ENCODE measurements at regions not wholly inside any gene's neighbourhood (a gene's known extent, or its start where the extent isn't known, plus 50 kb on each side); places are given as distances from the start of the nearest gene placed in this dataset.

DNA sequence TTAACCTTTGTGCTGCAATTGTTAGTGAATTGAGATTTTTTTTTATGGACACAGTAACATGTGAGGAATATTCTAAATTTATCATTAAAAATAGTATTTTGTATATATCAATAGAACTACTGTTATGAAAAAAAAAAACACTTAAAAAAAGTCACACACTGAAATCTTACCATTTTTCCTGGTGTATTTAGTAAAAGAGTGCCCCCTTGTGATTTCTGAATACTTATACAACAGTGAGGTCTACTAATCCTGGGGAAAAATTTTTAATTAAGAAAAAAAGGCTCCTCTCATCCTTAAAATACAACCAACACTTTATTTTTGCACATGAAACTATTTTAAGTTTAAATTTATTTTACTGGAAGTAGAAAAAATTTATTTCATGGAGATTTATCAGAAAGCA, 56.4 kb upstream of the SPOCK3 start:
- H3K36me3 ChIP-seq: no peaks in the 10 kb centered on the region
- H3K4me1 ChIP-seq: no peaks in the 10 kb centered on the region
- in situ Hi-C loops (cut with MboI; ENCODE audit: low pct_ligation_motif_present in 1 of 4, low pct_unique_long_range_greater_than_20kb in 1 of 4, low sequenced_read_pairs in 3 of 4): loop anchor here in 1 of 4 donors (25.0 kb wide), 1 partner anchor 278 kb away; no protein-coding TSS in a partner anchor
- TF ChIP-seq POLR2A (IDR thresholded peaks at IDR 0.05) (no peak), POLR2AphosphoS5 (IDR thresholded peaks at IDR 0.05) (no peak), EP300 (IDR thresholded peaks at IDR 0.05; ENCODE audit: low read depth) (no peak)
- TF ChIP-seq, protein P1, sequence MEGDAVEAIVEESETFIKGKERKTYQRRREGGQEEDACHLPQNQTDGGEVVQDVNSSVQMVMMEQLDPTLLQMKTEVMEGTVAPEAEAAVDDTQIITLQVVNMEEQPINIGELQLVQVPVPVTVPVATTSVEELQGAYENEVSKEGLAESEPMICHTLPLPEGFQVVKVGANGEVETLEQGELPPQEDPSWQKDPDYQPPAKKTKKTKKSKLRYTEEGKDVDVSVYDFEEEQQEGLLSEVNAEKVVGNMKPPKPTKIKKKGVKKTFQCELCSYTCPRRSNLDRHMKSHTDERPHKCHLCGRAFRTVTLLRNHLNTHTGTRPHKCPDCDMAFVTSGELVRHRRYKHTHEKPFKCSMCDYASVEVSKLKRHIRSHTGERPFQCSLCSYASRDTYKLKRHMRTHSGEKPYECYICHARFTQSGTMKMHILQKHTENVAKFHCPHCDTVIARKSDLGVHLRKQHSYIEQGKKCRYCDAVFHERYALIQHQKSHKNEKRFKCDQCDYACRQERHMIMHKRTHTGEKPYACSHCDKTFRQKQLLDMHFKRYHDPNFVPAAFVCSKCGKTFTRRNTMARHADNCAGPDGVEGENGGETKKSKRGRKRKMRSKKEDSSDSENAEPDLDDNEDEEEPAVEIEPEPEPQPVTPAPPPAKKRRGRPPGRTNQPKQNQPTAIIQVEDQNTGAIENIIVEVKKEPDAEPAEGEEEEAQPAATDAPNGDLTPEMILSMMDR (IDR thresholded peaks at IDR 0.05): no peak
- H3K27me3 ChIP-seq: no peaks in the 10 kb centered on the region
- DNase-seq: no peak
- intact Hi-C loops (cut with DNase I; ENCODE audit: low total_unique reads): no loop called here
- no peaks in the 10 kb centered on the region for H3K9me3 ChIP-seq
- no peak overlapping the region for H3K4me3 ChIP-seq
- no peak overlapping the region for H3K27ac ChIP-seq

DNA sequence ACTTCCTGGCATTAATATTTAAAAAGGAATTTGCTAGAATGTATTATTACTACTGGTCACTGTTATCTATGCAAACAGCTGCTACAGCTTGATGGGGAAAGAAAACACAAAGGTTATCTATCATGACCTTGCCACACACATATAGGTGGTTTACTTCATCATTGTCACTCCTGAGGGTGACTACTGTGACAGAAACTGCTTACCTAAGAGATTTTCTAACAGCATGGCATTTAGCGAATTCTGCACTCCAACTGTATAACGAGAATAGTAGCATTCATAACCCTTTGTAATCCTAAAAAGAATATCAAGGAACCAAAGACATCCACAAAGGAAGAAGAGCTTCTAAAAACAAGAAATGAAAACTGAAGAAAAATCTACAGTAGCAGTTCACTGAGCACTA, 74.6 kb upstream of the SPOCK3 start:
- Histone ChIP-seq H3K4me3 (no peak overlapping the region), H3K9me3 (no peaks in the 10 kb centered on the region), H3K36me3 (no peaks in the 10 kb centered on the region), H3K27ac (no peak overlapping the region), H3K27me3 (no peaks in the 10 kb centered on the region), H3K4me1 (no peaks in the 10 kb centered on the region)
- in situ Hi-C loops (cut with MboI; ENCODE audit: low pct_ligation_motif_present in 1 of 4, low pct_unique_long_range_greater_than_20kb in 1 of 4, low sequenced_read_pairs in 3 of 4) (no loop called here), intact Hi-C loops (cut with DNase I; ENCODE audit: low total_unique reads) (no loop called here)
- WGBS, 2 donors (ENCODE audit: low coverage in 1 of 2): 57 to 59% methylated on average over 1 to 2 of the region's 2 CpGs
- no peak for DNase-seq
- TF ChIP-seq POLR2A (IDR thresholded peaks at IDR 0.05) (no peak), POLR2AphosphoS5 (IDR thresholded peaks at IDR 0.05) (no peak), EP300 (IDR thresholded peaks at IDR 0.05; ENCODE audit: low read depth) (no peak)
- TF ChIP-seq, protein P1 (IDR thresholded peaks at IDR 0.05): no peak

DNA sequence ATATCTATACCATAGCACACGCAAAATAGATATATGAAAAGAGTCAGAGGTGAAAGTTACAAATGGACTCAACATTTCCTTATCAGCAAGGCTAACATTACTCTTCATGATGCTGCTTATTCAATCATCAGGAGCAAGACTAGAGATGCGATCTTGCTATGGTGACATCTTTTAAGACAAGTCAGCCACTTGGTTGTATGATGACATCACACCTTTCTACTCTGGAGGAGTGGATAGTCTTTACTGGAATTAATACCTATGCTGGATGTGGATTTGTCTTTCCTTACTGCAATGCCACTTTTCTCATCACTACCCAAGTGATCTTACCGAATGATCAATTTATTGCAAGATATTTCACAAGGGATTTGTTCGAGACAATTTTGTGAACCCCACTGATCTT, 87.0 kb upstream of the SPOCK3 start:
- no peak overlapping the region for H3K4me3 ChIP-seq
- no peaks in the 10 kb centered on the region for H3K36me3 ChIP-seq
- DNase-seq: no peak
- WGBS, 2 donors (ENCODE audit: low coverage in 1 of 2): 85 to 89% methylated on average over 4 of the region's 4 CpGs
- no peak overlapping the region for H3K27ac ChIP-seq
- TF ChIP-seq EP300 (IDR thresholded peaks at IDR 0.05; ENCODE audit: low read depth) (no peak), POLR2A (IDR thresholded peaks at IDR 0.05) (no peak), POLR2AphosphoS5 (IDR thresholded peaks at IDR 0.05) (no peak)
- TF ChIP-seq, protein P1 (IDR thresholded peaks at IDR 0.05): no peak
- no peaks in the 10 kb centered on the region for H3K4me1 ChIP-seq
- H3K9me3 ChIP-seq: no peaks in the 10 kb centered on the region
- in situ Hi-C loops (cut with MboI; ENCODE audit: low pct_ligation_motif_present in 1 of 4, low pct_unique_long_range_greater_than_20kb in 1 of 4, low sequenced_read_pairs in 3 of 4): no loop called here
- intact Hi-C loops (cut with DNase I; ENCODE audit: low total_unique reads): no loop called here
- H3K27me3 ChIP-seq: no peaks in the 10 kb centered on the region

DNA sequence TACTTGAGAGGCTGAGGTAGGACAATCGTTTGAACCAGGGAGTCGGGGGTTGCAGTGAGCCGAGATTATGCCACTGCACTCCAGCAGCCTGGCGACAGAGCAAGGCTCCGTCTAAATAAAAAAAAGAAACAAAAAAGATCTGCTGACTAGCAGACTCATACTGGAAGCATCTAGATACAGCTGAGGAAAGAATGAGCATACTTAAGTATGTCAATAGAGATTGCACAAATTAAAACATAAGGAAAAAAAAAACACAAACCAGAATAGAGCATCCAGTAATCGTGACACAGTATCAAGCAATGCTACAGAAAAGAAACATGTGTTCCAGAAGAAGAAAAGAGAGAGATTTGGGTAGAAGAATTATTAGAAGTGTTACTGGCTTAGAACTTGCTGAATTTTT, 105.5 kb upstream of the SPOCK3 start:
- Histone ChIP-seq H3K27ac (no peak overlapping the region), H3K36me3 (no peaks in the 10 kb centered on the region), H3K4me3 (no peak overlapping the region), H3K9me3 (no peaks in the 10 kb centered on the region), H3K27me3 (no peaks in the 10 kb centered on the region), H3K4me1 (no peaks in the 10 kb centered on the region)
- intact Hi-C loops (cut with DNase I; ENCODE audit: low total_unique reads): no loop called here
- in situ Hi-C loops (cut with MboI; ENCODE audit: low pct_ligation_motif_present in 1 of 4, low pct_unique_long_range_greater_than_20kb in 1 of 4, low sequenced_read_pairs in 3 of 4): no loop called here
- DNase-seq: no peak
- WGBS, 2 donors (ENCODE audit: low coverage in 1 of 2): 69 to 83% methylated on average over 6 of the region's 6 CpGs
- TF ChIP-seq POLR2A (IDR thresholded peaks at IDR 0.05) (no peak), POLR2AphosphoS5 (IDR thresholded peaks at IDR 0.05) (no peak), EP300 (IDR thresholded peaks at IDR 0.05; ENCODE audit: low read depth) (no peak)
- TF ChIP-seq, protein P1 (IDR thresholded peaks at IDR 0.05): no peak

All from transverse colon (tissue), 4 donors.